Suppressor macrophage treated with lipopolysaccharide for 1 hour (primary cell): ENCODE measurements at regions not wholly inside any gene's neighbourhood (a gene's known extent, or its start where the extent isn't known, plus 50 kb on each side); places are given as distances from the start of the nearest gene placed in this dataset.

ENCODE experiments used
- DNase-seq, 3 donors: peaks; one replicate each; pipeline ENCODE4 v3.0.0-alpha.2; 2020 to 2022

GRCh38 chr2:42108852-42109251 is 60.3 kb upstream of the EML4 start:
- no peak for DNase-seq

GRCh38 chr2:42109959-42110640 is 59.1 kb upstream of the EML4 start:
- no peak for DNase-seq

GRCh38 chr2:42110641-42111322 is 58.4 kb upstream of the EML4 start:
- no peak for DNase-seq

GRCh38 chr2:42112418-42112817 is 56.7 kb upstream of the EML4 start:
- no peak for DNase-seq

- peak in 2 of 3 donors; percentile 27 to 54 for DNase-seq
Observed at GRCh38 chr2:42113452-42113851, 55.7 kb upstream of the EML4 start.

- no peak for DNase-seq
Observed at GRCh38 chr2:42114091-42114490, 55.1 kb upstream of the EML4 start.

GRCh38 chr2:42115588-42115987 is 53.6 kb upstream of the EML4 start:
- DNase-seq: no peak

GRCh38 chr2:42116195-42117181 is 52.7 kb upstream of the EML4 start:
- DNase-seq: no peak

- DNase-seq: no peak
Observed at GRCh38 chr2:42117182-42117579, 52.0 kb upstream of the EML4 start.

GRCh38 chr2:42117923-42118753 is 51.0 kb upstream of the EML4 start:
- DNase-seq: peak; percentile 81 to 97 (median 95)

- no peak for DNase-seq
Observed at GRCh38 chr2:42118754-42119569, 50.2 kb upstream of the EML4 start.
